Liver (tissue), 7 donors: ENCODE measurements at regions not wholly inside any gene's neighbourhood (a gene's known extent, or its start where the extent isn't known, plus 50 kb on each side); places are given as distances from the start of the nearest gene placed in this dataset.
A peak's percentile ranks its signal among the peaks of the same experiment; 100 is the strongest.

Source experiments
- DNase-seq: peaks from one replicate; pipeline ENCODE4 v3.0.0-alpha.2; 2017; ENCODE audit warnings: low spot score
- H3K27ac ChIP-seq, 2 donors: one replicate each; pipeline ENCODE4 v1.7.0; 2013; ENCODE audit warnings: inconsistent platforms in 2 of 2, low read length in 2 of 2, control low read depth in 1 of 2, low read depth in 1 of 2, mild to moderate bottlenecking in 1 of 2
- H3K27me3 ChIP-seq, 4 donors: one replicate each; pipeline versions ENCODE4 v1.6.1 to v1.7.0; 2013; ENCODE audit warnings: low read length in 3 of 4, inconsistent platforms in 1 of 4, mild to moderate bottlenecking in 1 of 4, moderate library complexity in 1 of 4; ENCODE audit not compliant: control insufficient read depth in 4 of 4, insufficient read depth in 4 of 4
- H3K36me3 ChIP-seq, 4 donors: one replicate each; pipeline versions ENCODE4 v1.6.1 to v1.7.0; 2013; ENCODE audit warnings: low read length in 3 of 4, mild to moderate bottlenecking in 3 of 4, low read depth in 1 of 4, moderate library complexity in 1 of 4; ENCODE audit not compliant: control insufficient read depth in 4 of 4, insufficient read depth in 3 of 4
- H3K4me1 ChIP-seq, 4 donors: one replicate each; pipeline versions ENCODE4 v1.6.1 to v1.7.0; 2013; ENCODE audit warnings: low read length in 3 of 4, mild to moderate bottlenecking in 3 of 4, moderate library complexity in 1 of 4; ENCODE audit not compliant: control insufficient read depth in 4 of 4, insufficient read depth in 4 of 4
- H3K4me3 ChIP-seq, 3 donors: one replicate each; pipeline versions ENCODE4 v1.6.1 to v1.7.0; 2013; ENCODE audit warnings: low read length in 3 of 3, control low read depth in 1 of 3, low read depth in 1 of 3, mild to moderate bottlenecking in 1 of 3
- H3K9ac ChIP-seq, 2 donors: one replicate each; pipeline ENCODE4 v1.7.0; 2013; ENCODE audit warnings: low read length in 2 of 2, mild to moderate bottlenecking in 2 of 2, moderate library complexity in 2 of 2, control low read depth in 1 of 2, low read depth in 1 of 2
- H3K9me3 ChIP-seq, 4 donors: one replicate each; pipeline versions ENCODE4 v1.6.1 to v1.7.0; 2013; ENCODE audit warnings: low read length in 3 of 4; ENCODE audit not compliant: control insufficient read depth in 4 of 4
- EGR1 ChIP-seq, 2 donors: IDR thresholded peaks; 2 replicates each; pipeline ENCODE4 v1.6.1; 2016 to 2018; ENCODE audit warnings: antibody characterized with exemption in 2 of 2, low read depth in 2 of 2
- FOXA1 ChIP-seq: IDR thresholded peaks from 2 replicates; pipeline ENCODE4 v1.6.1; 2016; ENCODE audit warnings: antibody characterized with exemption
- FOXA2 ChIP-seq: IDR thresholded peaks from 2 replicates; pipeline ENCODE4 v1.6.1; 2016; ENCODE audit warnings: antibody characterized with exemption
- GABPA ChIP-seq, 2 donors: IDR thresholded peaks in 1 of 2; conservative IDR thresholded peaks in 1 of 2; 2 replicates each; pipeline ENCODE4 v1.6.1; 2016; ENCODE audit warnings: antibody characterized with exemption in 2 of 2, mild to moderate bottlenecking in 1 of 2, moderate library complexity in 1 of 2
- HNF4A ChIP-seq, 2 donors: conservative IDR thresholded peaks; 2 replicates each; pipeline ENCODE4 v1.6.1; 2016; ENCODE audit warnings: antibody characterized with exemption in 2 of 2, mild to moderate bottlenecking in 2 of 2
- HNF4G ChIP-seq: IDR thresholded peaks from 2 replicates; pipeline ENCODE4 v1.6.1; 2016; ENCODE audit warnings: antibody characterized with exemption
- JUND ChIP-seq, 2 donors: IDR thresholded peaks; 2 replicates each; pipeline ENCODE4 v1.6.1; 2016; ENCODE audit warnings: antibody characterized with exemption in 2 of 2
- NR2F2 ChIP-seq: IDR thresholded peaks from 2 replicates; pipeline ENCODE4 v1.6.1; 2016; ENCODE audit warnings: antibody characterized with exemption
- RAD21 ChIP-seq, 2 donors: IDR thresholded peaks; 2 replicates each; pipeline ENCODE4 v1.6.1; 2016; ENCODE audit warnings: antibody characterized with exemption in 2 of 2, mild to moderate bottlenecking in 2 of 2
- RXRA ChIP-seq, 2 donors: IDR thresholded peaks; 2 replicates each; pipeline ENCODE4 v1.6.1; 2017 to 2018; ENCODE audit warnings: antibody characterized with exemption in 2 of 2, mild to moderate bottlenecking in 1 of 2
- SP1 ChIP-seq: IDR thresholded peaks from 2 replicates; pipeline ENCODE4 v1.6.1; 2018; ENCODE audit warnings: antibody characterized with exemption, mild to moderate bottlenecking
- TAF1 ChIP-seq: conservative IDR thresholded peaks from 2 replicates; pipeline ENCODE4 v1.6.1; 2016; ENCODE audit warnings: antibody characterized with exemption, mild to moderate bottlenecking
- YY1 ChIP-seq: IDR thresholded peaks from 2 replicates; pipeline ENCODE4 v1.6.1; 2016; ENCODE audit warnings: antibody characterized with exemption, mild to moderate bottlenecking
- WGBS: extraction: QIAGEN DNeasy Blood & Tissue Kit; methylation state at CpG from one replicate; pipeline ENCODE4 v1.1.7; 2013; 5-methylcytosine and 5-hydroxymethylcytosine counted together
- TF ChIP-seq, protein P1 (sequence below): IDR thresholded peaks from 2 replicates; pipeline ENCODE4 v1.6.1; 2016; ENCODE audit warnings: antibody characterized with exemption
- TF ChIP-seq, protein P2 (sequence below): IDR thresholded peaks from 2 replicates; pipeline ENCODE4 v1.6.1; 2016; ENCODE audit warnings: antibody characterized with exemption, mild to moderate bottlenecking
- donor health status: healthy.
- donor health status: healthy.
- donor health status: healthy.
- donor health status: healthy.

DNA sequence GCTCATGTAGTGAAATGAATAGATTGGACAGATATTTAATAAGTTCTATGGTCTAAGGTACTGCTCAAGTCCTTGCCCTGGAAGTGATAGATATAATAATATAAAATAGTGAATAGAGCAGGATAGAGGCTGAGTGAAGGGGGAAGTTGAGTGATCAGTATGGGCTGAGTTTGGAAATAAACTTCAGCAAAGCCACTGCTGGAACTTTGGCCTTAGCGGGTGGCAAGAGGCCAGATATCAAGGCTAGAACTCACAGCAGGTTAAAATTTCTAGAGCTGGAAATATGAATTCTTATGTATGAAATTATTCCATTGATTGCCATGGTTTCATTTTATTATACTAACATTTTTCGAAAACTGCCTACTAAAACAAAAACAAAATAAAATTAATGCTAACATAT, 267.6 kb upstream of the DPH6 start:
- H3K9ac ChIP-seq = no peak overlapping the region
- H3K27ac ChIP-seq = no peak overlapping the region
- H3K9me3 ChIP-seq = no peaks in the 10 kb centered on the region
- no peaks in the 10 kb centered on the region for H3K36me3 ChIP-seq
- H3K4me1 ChIP-seq = peaks cover 0 to 4% (median under 1%) of the 10 kb centered on the region in 4 donors
- TF ChIP-seq, protein P1, sequence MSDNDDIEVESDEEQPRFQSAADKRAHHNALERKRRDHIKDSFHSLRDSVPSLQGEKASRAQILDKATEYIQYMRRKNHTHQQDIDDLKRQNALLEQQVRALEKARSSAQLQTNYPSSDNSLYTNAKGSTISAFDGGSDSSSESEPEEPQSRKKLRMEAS = no peak
- TF ChIP-seq NR2F2 = no peak
- no peak for TF ChIP-seq JUND (IDR thresholded peaks at IDR 0.05)
- no peak for TF ChIP-seq FOXA1
- no peak for TF ChIP-seq YY1
- TF ChIP-seq SP1 = no peak
- TF ChIP-seq HNF4A (conservative IDR thresholded peaks at IDR 0.05) = peak; percentile 39 to 43
- TF ChIP-seq RXRA (IDR thresholded peaks at IDR 0.05) = no peak
- TF ChIP-seq HNF4G = no peak
- no peak overlapping the region for H3K4me3 ChIP-seq
- no peaks in the 10 kb centered on the region for H3K27me3 ChIP-seq
- no peak for DNase-seq
- 79% methylated on average over 2 of the region's 2 CpGs for WGBS

DNA sequence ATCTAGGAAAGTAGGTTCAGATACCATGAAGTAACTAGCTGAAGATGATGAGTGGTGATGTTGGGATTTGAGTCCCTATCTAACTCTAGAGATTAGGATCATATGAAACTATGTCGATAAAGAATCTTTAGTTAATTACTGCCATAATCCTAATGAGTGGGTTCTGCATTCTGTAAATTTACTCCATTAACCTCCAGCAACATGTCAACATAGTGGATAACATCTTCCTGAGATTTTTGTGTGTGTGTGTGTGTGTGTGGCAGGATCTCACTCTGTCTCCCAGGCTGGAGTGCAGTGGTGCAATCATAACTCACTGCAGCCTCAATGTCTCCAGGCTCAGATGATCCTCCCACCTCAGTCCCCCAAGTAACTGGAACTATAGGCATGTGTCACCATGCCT, 272.9 kb upstream of the DPH6 start:
- WGBS = 96% methylated on average over 1 of the region's 1 CpG
- TF ChIP-seq FOXA1 (no peak), GABPA (IDR thresholded peaks at IDR 0.05 in 1 of 2, conservative IDR thresholded peaks at IDR 0.05 in 1 of 2) (no peak), YY1 (no peak), RAD21 (IDR thresholded peaks at IDR 0.05) (no peak), HNF4G (no peak), JUND (IDR thresholded peaks at IDR 0.05) (no peak), SP1 (no peak), FOXA2 (no peak)
- TF ChIP-seq, protein P2, sequence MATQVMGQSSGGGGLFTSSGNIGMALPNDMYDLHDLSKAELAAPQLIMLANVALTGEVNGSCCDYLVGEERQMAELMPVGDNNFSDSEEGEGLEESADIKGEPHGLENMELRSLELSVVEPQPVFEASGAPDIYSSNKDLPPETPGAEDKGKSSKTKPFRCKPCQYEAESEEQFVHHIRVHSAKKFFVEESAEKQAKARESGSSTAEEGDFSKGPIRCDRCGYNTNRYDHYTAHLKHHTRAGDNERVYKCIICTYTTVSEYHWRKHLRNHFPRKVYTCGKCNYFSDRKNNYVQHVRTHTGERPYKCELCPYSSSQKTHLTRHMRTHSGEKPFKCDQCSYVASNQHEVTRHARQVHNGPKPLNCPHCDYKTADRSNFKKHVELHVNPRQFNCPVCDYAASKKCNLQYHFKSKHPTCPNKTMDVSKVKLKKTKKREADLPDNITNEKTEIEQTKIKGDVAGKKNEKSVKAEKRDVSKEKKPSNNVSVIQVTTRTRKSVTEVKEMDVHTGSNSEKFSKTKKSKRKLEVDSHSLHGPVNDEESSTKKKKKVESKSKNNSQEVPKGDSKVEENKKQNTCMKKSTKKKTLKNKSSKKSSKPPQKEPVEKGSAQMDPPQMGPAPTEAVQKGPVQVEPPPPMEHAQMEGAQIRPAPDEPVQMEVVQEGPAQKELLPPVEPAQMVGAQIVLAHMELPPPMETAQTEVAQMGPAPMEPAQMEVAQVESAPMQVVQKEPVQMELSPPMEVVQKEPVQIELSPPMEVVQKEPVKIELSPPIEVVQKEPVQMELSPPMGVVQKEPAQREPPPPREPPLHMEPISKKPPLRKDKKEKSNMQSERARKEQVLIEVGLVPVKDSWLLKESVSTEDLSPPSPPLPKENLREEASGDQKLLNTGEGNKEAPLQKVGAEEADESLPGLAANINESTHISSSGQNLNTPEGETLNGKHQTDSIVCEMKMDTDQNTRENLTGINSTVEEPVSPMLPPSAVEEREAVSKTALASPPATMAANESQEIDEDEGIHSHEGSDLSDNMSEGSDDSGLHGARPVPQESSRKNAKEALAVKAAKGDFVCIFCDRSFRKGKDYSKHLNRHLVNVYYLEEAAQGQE = no peak

DNA sequence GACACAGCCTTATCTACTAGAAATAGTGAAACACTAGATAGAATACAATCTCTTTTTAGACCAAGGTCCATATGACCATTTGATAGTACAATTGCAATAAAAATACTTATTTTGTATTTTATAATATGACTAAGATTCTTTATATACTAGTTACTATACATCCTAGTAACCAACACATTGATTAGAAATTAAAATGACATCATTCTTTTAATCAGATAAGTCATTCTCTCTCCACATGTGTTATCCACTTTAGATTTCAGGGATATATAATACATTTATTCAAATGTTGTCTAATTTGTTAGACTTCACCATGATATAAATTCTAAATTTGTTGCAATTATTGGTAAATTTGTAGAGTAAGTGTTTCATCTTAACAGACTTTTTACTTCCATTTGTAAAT, 276.2 kb upstream of the DPH6 start:
- Histone ChIP-seq H3K4me1 (no peaks in the 10 kb centered on the region), H3K4me3 (no peak overlapping the region), H3K9ac (no peak overlapping the region), H3K9me3 (no peaks in the 10 kb centered on the region), H3K27ac (no peak overlapping the region), H3K27me3 (no peaks in the 10 kb centered on the region), H3K36me3 (no peaks in the 10 kb centered on the region)
- no peak for TF ChIP-seq GABPA (IDR thresholded peaks at IDR 0.05 in 1 of 2, conservative IDR thresholded peaks at IDR 0.05 in 1 of 2)
- no peak for TF ChIP-seq NR2F2
- TF ChIP-seq, protein P2 = no peak
- TF ChIP-seq TAF1 = no peak
- no peak for TF ChIP-seq FOXA2
- no peak for TF ChIP-seq RXRA (IDR thresholded peaks at IDR 0.05)
- no peak for TF ChIP-seq SP1
- no peak for TF ChIP-seq HNF4A (conservative IDR thresholded peaks at IDR 0.05)
- TF ChIP-seq EGR1 (IDR thresholded peaks at IDR 0.05; ENCODE audit: low read depth in 2 of 2) = no peak
- TF ChIP-seq RAD21 (IDR thresholded peaks at IDR 0.05) = no peak
- no peak for DNase-seq

More for the DNA sequence above, 272.9 kb upstream of the DPH6 start:
- Histone ChIP-seq H3K4me1 (no peaks in the 10 kb centered on the region), H3K27me3 (no peaks in the 10 kb centered on the region), H3K4me3 (no peak overlapping the region), H3K9ac (no peak overlapping the region), H3K36me3 (no peaks in the 10 kb centered on the region), H3K27ac (no peak overlapping the region), H3K9me3 (no peaks in the 10 kb centered on the region)
- DNase-seq = no peak
